Psoas muscle (tissue), 7 donors: ENCODE measurements at regions not wholly inside any gene's neighbourhood (a gene's known extent, or its start where the extent isn't known, plus 50 kb on each side); places are given as distances from the start of the nearest gene placed in this dataset.

Experiments used
- ATAC-seq, 4 donors: fragments of 200-7000 bp; cut with Tn5 transposase; one replicate each; pipeline ENCODE4 v1.9.1; 2020; ENCODE audit warnings: moderate library complexity in 3 of 4, mild to moderate bottlenecking in 2 of 4
- DNase-seq, 2 donors: peaks; one replicate each; pipeline ENCODE4 v3.0.0-alpha.2; 2020
- H3K27ac ChIP-seq: fragments of 200-600 bp; one replicate; pipeline ENCODE4 v1.8.0; 2022
- H3K27me3 ChIP-seq, 3 donors: fragments of 200-600 bp in 1 of 3; one replicate each; pipeline versions ENCODE4 v1.6.1 to v1.8.0; 2013 to 2022; ENCODE audit warnings: low read length in 2 of 3, mild to moderate bottlenecking in 2 of 3, moderate library complexity in 1 of 3; ENCODE audit not compliant: insufficient read depth in 3 of 3
- H3K36me3 ChIP-seq, 2 donors: fragments of 200-600 bp in 1 of 2; one replicate each; pipeline versions ENCODE4 v1.6.1 to v1.8.0; 2013 to 2022; ENCODE audit warnings: low read depth in 1 of 2, mild to moderate bottlenecking in 1 of 2, moderate library complexity in 1 of 2; ENCODE audit not compliant: insufficient read depth in 1 of 2
- H3K4me1 ChIP-seq: fragments of 200-600 bp; one replicate; pipeline ENCODE4 v1.8.0; 2022
- H3K4me3 ChIP-seq: fragments of 200-600 bp; one replicate; pipeline ENCODE4 v1.8.0; 2022; ENCODE audit warnings: mild to moderate bottlenecking
- H3K9me3 ChIP-seq: fragments of 200-600 bp; one replicate; pipeline ENCODE4 v1.8.0; 2022
- CTCF ChIP-seq: fragments of 200-600 bp; IDR thresholded peaks from one replicate; pipeline ENCODE4 v1.8.0; 2022; ENCODE audit warnings: antibody characterized with exemption
- WGBS, 3 donors: extraction: QIAGEN DNeasy Blood & Tissue Kit; methylation state at CpG; one replicate each; pipeline versions ENCODE4 v1.1.6 to v1.1.7; 2013; 5-methylcytosine and 5-hydroxymethylcytosine counted together
- intact Hi-C, 2 donors: fragments of 100-400 bp; cut with DNase I; formaldehyde crosslinking; loops; one replicate each; pipeline versions ENCODE4 v1.11.0 to v1.14.2; 2022
- donor health status: healthy with polysubstance abuse.
- donor health status: DM: no; HTN: no; CAD: no; lungs with moderate emphysema.
- donor health status: Bipolar disorder and iron deficiency.
- donor health status: healthy.
- donor health status: DM: yes; HTN: yes; CAD: no.
- donor health status: DM: no; HTN: no; CAD: no.
- donor health status: DM: yes; HTN: yes; CAD: no.

DNA sequence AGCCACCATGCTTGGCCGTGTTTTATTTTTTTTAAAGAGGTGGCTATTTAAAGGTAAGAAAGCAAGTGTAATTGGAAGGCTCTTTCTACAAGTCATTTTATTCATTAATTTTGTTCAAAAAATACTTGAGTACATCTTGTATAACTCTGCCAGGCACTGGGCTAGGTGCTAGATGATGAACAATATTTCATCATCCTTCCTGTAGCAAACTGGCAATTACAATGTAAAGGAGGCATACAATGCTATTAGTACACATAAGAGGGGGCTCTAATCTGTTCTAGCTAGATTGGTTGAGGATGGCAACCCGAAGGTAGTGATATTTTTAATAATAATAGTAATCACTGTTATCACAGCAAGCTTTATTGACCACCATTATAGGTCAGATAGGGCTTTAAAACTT, 215.5 kb upstream of the KLF14 start:
- WGBS, 3 donors: 66 to 92% (median 69%) methylated on average over 2 of the region's 2 CpGs
- Histone ChIP-seq H3K27ac (peak overlapping the region; percentile 56), H3K9me3 (no peaks in the 10 kb centered on the region), H3K4me3 (no peak overlapping the region), H3K27me3 (no peaks in the 10 kb centered on the region), H3K4me1 (peaks cover 53% of the 10 kb centered on the region), H3K36me3 (peaks cover 0 to 18% of the 10 kb centered on the region in 2 donors)
- intact Hi-C loops: loop anchor here in 1 of 2 donors (5.0 kb wide), 1 partner anchor 58 kb away; no protein-coding TSS in a partner anchor
- DNase-seq: no peak
- no peak for ATAC-seq
- TF ChIP-seq CTCF: no peak

DNA sequence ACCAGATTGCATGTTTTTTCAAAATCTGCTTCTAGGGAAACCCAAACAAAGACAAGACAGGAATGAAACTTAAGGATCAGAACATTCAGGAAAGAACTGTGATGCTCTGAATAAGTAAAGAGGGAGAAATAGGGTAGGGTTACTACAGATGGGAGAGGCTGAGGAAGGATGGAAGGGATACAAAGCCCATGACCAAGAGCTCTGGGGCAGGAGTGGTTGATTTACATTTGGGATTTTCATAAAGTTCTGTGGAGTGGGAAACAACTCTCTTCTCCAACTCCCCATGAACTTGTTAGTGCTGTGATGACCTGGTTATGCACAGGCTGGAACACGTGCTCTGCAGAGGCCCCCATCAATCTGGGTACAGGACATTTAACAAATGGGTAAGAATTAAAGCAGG, 216.0 kb upstream of the KLF14 start:
- H3K27ac ChIP-seq: peak overlapping the region; percentile 56
- DNase-seq: no peak
- intact Hi-C loops: loop anchor here in 1 of 2 donors (10.0 kb wide), 1 partner anchor 285 kb away; the partner anchor contains the start of gene COPG2
- no peak for TF ChIP-seq CTCF
- no peak for ATAC-seq
- H3K4me3 ChIP-seq: no peak overlapping the region
- 64 to 88% (median 81%) methylated on average over 1 of the region's 1 CpG for WGBS, 3 donors
- H3K4me1 ChIP-seq: peaks cover 48% of the 10 kb centered on the region
- H3K36me3 ChIP-seq: peaks cover 0 to 18% of the 10 kb centered on the region in 2 donors
- H3K27me3 ChIP-seq: no peaks in the 10 kb centered on the region
- no peaks in the 10 kb centered on the region for H3K9me3 ChIP-seq

- Histone ChIP-seq H3K9me3 (no peaks in the 10 kb centered on the region), H3K27ac (peak overlapping the region; percentile 56), H3K4me3 (no peak overlapping the region), H3K36me3 (peaks cover 3 to 22% of the 10 kb centered on the region in 2 donors), H3K4me1 (peaks cover 42% of the 10 kb centered on the region), H3K27me3 (no peaks in the 10 kb centered on the region)
- 85 to 95% (median 86%) methylated on average over 6 of the region's 6 CpGs for WGBS, 3 donors
- TF ChIP-seq CTCF: no peak
- intact Hi-C loops: loop anchor here in 1 of 2 donors (10.0 kb wide), 1 partner anchor 286 kb away; the partner anchor contains the start of gene COPG2
- peak in 1 of 4 donors; percentile 8 for ATAC-seq
- DNase-seq: no peak
Measured at GRCh38 chr7:130950741-130951140, 216.7 kb upstream of the KLF14 start.

DNA sequence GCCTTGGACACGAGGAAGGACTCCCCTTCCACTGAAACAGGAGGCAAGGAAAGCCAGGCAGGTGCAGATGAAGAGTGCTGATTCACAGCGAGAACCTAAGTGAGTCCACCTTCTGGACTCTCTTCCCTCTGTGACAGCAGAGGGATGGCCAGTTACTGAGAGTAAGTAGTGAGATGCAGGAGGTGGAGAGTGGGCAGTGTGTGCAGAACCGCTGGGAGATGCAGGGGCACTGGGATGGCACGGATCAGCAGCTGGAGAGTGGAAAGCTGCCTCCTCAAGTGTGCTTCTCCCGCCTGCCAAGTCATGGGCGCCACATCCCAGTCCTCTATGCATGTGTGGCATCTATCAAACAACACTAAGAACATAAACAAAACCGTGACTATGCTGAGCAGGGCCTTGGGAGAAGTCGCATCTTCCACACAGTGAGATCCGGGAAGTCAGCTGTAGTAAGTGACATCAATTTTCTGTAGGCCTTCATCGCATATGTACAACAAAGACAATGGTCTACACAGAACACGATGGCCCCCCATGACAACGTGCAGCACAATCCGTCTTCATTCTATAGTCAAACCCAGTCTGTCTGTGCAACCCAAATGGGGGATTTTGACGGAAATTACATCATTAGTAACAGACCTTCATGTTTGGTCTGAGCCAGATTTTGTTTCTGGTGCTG, 217.4 kb upstream of the KLF14 start:
- peak; percentile 14 to 24 (median 21) for ATAC-seq
- TF ChIP-seq CTCF: no peak
- WGBS, 3 donors: 87 to 91% (median 90%) methylated on average over 14 of the region's 14 CpGs
- H3K27ac ChIP-seq: peak overlapping the region; percentile 56
- H3K4me1 ChIP-seq: peaks cover 42% of the 10 kb centered on the region
- no peaks in the 10 kb centered on the region for H3K27me3 ChIP-seq
- peaks cover 3 to 29% of the 10 kb centered on the region in 2 donors for H3K36me3 ChIP-seq
- DNase-seq: no peak
- H3K9me3 ChIP-seq: no peaks in the 10 kb centered on the region
- H3K4me3 ChIP-seq: no peak overlapping the region
- intact Hi-C loops: loop anchor here in 1 of 2 donors (10.0 kb wide), 1 partner anchor 287 kb away; the partner anchor contains the start of gene COPG2
